PFSK-1 (cell line): ENCODE measurements at regions not wholly inside any gene's neighbourhood (a gene's known extent, or its start where the extent isn't known, plus 50 kb on each side); places are given as distances from the start of the nearest gene placed in this dataset.

Experiments
- POLR2AphosphoS5 ChIP-seq: IDR thresholded peaks from 2 replicates; pipeline ENCODE4 v1.6.1; 2012; ENCODE audit warnings: low read depth, mild to moderate bottlenecking, control low read depth, low read length, moderate library complexity
- REST ChIP-seq, 2 experiments: IDR thresholded peaks; 2 replicates each; pipeline versions ENCODE4 v1.6.1 to v1.8.0; 2011 to 2012; ENCODE audit warnings: low read depth in 2 of 2, low read length in 2 of 2, control low read depth in 1 of 2, inconsistent platforms in 1 of 2, mild to moderate bottlenecking in 1 of 2, moderate library complexity in 1 of 2; ENCODE audit not compliant: insufficient read depth in 1 of 2
- SIN3A ChIP-seq: IDR thresholded peaks from 2 replicates; pipeline ENCODE4 v1.6.1; 2012; ENCODE audit warnings: mild to moderate bottlenecking, low read length, moderate library complexity, borderline replicate concordance; ENCODE audit not compliant: insufficient read depth
- TAF1 ChIP-seq: IDR thresholded peaks from 2 replicates; pipeline ENCODE4 v1.6.1; 2012; ENCODE audit warnings: low read length, control low read depth, borderline replicate concordance; ENCODE audit not compliant: insufficient read depth

GRCh38 chr22:47401976-47402770, 639.7 kb downstream of the TBC1D22A start:
- TF ChIP-seq POLR2AphosphoS5 = no peak
- no peak for TF ChIP-seq REST (IDR thresholded peaks at IDR 0.05; ENCODE audit: insufficient read depth in 1 of 2, low read depth in 2 of 2, low read length in 2 of 2)
- TF ChIP-seq TAF1 = no peak
- no peak for TF ChIP-seq SIN3A
